HG02852 (cell line): ENCODE measurements at regions not wholly inside any gene's neighbourhood (a gene's known extent, or its start where the extent isn't known, plus 50 kb on each side); places are given as distances from the start of the nearest gene placed in this dataset.

ENCODE experiments used
- ATAC-seq: cut with Tn5 transposase; IDR thresholded peaks from one replicate; pipeline ENCODE4 v1.9.1; 2021; ENCODE audit warnings: mild to moderate bottlenecking, moderate library complexity; ENCODE audit not compliant: unreplicated experiment

DNA sequence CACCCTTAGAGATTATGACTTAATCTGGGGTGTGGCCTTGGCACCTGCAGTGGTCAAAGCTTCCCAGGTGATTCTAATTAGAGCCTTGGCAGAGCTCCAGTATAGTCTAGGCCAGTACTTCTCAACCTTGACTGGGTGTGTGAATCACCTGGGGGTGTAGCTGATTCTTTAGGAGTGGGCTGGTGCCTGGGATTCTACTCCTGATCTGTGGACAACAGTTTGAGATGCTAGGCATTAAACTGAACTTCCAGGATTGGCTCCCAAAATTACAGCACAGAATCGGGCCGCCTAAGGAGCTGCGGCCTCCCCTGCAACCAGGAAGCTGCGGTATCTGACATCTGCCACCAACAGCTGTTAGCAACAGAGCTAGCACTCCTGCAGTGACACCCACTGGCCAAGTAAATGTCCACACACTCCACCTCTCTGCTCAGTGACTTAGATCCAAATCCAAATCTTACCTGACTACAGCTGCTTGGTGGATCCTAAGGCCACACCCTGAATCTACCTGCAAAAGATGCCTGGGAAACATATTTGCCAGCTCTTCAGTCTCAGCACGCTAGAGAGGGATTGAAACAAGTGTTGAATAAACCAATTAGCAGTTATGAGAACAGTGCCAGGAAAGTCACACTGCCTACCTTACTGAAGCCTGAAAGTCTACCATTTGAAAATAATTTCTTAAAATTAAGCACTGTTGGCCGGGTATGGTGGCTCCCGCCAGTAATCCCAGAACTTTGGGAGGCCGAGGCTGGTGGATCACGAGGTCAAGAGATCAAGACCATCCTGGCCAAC lies 126.7 kb downstream of the UNC5CL start:
- ATAC-seq, result peak; percentile 97

DNA sequence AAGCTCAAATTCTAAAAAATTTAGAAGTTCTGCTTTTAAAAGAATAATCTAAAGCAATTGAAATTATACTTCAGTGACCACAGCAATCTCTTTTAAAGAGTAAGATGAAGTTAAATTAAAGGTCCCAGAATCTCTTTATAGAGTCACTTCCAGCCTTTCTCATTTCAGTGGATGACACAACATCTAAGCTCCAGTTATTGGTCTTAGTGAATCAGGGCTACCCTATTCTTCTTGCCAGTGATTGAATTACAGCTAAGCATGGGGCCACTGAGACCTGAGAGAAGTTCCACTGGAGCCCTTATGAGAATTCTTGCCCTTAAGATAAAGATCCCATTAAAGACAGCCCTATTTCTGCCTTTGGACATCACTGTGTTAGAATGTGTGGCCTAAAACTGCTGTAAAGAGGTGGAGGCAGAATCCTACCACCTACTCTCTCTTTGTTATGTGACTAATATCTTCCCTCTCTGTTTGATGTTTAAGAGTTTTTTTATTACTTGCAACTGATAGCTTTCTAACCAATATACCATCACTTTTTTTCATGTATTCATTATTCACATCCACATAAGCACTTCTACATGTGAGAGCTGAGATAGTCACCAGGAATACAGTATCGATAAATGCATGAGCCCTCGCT lies 128.6 kb downstream of the UNC5CL start:
- ATAC-seq, result no peak

DNA sequence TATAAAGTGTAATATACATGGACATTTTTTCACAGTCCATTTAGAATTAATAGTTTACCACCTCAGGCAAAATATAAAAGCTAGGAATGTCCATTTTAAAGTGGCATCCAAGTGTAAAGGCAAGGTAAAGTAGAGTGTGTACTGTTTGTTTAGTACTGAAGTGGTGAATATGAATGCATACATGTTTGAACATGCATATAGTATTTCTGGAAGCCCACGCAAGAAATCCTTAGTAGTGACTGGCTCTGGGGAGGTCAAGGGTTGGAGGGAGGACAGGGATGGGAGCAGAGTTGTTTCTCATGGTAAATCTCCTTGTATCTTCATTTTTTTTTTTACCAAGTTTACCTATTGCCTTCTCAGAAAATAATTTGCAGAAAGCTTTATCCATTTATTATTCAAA lies 129.2 kb downstream of the UNC5CL start:
- ATAC-seq, result no peak

DNA sequence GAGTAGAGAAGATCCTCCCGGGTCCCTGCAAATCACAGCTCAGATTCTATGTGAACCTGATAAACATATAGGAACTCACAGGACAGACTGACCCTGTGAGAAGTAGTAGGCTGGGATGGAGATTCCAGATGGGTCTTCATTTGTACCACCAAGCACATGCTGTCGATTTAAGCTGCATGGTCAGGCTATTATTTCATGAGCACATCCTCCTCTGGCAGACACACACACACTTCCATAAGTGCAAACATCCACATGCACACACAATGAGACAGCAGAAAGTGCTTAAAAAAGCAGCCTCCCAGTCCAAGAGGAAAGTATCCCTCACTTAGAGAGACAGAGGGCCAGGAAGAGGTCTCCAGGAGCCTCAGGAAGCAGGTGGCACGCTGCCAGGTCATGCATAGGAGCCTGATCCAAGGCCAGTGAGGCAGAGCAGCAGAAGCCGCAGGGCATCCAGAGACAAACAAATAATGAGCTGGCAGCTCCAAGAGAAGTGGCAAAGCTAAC lies 131.8 kb downstream of the UNC5CL start:
- ATAC-seq, result no peak

DNA sequence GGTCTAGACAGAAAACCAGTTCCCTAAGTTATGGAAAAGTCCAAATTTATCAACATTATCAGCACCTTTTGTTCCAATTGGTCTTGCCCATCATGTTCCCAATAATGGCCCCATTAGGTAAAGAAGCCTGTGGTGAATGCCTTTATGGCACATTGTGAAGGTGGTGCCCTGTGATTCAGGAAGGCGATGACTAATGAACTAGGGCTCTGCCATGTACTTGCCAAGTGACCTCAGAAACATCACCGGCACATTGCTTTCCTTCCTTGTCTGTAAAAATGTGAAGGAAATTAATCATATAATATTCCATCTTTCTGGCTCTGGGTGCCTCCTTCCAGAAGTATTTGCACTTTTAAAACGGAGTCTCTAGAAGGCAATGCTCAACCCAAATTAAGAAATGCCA lies 132.3 kb downstream of the UNC5CL start:
- no peak for ATAC-seq

DNA sequence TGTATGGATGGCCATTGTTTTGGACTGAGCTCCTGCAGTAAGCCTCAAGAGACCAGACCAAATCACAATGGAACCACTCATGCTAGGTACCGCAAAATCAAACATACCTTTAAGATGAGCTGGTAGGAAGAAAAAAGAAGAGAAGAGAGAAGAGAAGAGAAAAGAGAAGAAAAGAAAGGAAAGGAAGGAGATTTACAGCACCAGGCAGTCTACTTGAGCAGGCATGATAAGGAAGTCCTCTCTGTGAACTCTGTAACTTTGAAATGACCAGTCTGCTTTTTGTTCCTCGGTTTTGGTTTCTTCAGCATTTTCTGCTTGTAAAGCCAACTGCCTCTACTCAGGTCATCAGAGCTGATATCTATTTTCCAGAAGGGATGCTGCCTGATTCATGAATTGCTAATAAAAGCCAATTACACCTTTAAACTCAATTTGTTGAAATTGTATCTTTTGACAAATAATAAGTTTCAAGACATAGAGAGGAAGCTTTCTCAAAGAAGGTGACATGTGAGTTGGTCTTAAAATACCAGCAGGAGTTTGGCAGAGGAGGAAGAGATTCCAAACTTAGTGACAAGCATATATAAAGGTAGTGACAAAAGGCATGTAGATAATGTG lies 134.3 kb downstream of the UNC5CL start:
- no peak for ATAC-seq

DNA sequence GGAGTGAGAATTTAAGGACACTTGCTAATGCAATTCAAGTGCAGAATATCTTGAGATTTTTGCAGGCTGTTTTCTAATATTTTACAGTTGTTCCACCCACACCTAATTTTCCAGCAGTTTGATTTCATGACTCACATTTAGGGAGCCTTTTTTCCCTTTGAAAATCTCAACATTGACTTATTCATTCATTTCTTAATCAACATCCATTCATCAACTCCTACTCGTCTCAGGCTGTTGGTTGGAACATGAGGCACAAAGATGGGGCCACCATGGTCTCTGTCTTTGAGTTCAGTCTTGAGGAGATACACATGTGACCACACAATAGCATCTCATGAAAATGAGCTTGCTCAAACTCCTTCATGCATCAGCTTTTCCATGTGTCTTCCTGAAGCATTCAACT lies 135.6 kb downstream of the UNC5CL start:
- ATAC-seq, result no peak

DNA sequence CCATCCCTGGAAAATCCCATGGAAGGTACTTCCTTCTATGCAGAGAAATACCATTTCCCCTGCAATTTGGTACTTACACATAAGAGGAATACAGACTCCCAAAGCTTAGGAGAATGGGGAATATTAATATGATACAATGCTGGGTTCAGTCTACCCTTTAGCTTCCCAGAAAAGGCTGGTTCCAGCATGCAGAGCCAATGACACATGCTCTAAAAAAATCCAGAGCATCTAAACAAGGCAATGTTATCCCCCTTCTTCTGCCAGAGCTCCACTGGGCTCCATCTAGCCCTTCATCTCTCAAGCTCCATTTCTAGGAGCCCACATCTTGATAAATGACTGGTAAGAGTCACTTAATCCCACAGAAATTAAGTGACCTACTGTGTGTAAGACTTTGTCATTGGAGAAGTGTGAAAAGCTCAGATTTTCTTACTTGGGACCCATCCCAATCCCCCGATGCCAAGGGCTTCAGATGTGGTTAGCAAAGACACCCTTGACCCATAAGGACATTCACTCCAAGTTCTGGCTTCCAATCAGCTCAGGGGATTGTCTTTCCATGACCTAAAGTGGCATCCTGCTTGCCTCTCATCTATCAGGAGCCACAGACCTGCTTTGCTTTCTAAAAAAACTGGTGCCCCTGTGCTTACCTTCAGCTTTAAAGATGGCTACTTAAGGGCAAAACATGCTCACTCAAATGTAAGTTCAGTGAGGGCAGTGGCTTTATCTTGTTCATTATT lies 137.5 kb downstream of the UNC5CL start:
- ATAC-seq, result no peak

DNA sequence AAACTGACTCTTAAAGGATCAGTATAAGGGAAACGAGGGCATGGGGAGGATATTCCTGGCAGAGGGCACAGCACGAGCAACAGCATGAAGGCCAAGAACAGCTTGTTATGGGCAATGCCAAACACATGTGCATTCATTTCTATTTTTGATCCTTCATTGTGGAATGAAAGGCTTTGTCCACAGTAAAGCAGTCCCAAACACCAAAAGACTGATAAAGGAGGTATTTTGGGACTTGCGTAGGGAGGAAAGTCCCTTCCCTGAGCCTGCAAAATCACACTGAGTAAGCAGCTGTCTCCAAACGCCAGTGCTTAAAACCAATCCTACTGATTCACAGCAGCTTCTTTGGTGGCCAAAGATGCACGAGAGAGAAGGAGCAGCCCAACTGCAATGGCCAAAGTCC lies 138.2 kb downstream of the UNC5CL start:
- no peak for ATAC-seq

DNA sequence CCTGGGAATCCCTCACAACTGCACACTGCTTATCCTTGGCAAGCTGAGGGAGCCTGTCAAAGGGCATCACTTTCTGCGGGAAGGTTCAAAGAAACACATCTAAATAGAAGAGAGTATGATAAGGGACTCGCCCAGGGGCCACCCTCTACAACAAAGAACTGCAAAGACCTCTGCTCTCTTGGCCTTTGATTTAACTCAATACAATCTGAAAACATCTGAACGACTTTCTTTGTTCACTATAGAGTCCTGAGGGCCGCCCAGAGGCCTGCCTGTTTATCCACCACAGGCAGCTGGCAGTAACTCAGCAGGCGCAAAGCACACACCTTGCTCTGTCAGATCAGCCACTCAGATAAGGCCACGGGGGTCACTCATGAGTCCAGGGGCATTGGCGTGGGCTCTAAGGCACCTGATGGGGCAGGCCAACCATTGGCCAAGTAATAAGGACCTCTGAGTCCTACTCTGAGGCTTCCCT lies 139.3 kb downstream of the UNC5CL start:
- ATAC-seq, result no peak

DNA sequence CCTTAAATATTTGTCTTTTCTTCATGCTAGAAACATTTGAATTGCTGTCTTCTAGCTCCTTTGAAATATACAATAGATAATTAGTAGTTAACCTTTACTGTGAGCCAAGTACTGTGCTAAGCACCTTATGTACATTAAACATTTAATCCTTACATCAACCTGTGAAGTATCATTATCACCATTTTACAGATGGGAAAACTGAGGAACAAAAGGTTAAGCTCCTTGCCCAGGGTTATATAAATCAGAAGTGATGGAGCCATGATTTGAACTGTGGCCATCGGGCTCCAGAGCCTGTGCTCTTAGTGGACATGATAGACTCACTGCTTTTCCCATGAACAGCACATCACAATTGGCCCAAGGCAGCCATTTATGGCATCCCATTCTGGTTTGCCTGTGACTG lies 140.9 kb downstream of the UNC5CL start:
- no peak for ATAC-seq

DNA sequence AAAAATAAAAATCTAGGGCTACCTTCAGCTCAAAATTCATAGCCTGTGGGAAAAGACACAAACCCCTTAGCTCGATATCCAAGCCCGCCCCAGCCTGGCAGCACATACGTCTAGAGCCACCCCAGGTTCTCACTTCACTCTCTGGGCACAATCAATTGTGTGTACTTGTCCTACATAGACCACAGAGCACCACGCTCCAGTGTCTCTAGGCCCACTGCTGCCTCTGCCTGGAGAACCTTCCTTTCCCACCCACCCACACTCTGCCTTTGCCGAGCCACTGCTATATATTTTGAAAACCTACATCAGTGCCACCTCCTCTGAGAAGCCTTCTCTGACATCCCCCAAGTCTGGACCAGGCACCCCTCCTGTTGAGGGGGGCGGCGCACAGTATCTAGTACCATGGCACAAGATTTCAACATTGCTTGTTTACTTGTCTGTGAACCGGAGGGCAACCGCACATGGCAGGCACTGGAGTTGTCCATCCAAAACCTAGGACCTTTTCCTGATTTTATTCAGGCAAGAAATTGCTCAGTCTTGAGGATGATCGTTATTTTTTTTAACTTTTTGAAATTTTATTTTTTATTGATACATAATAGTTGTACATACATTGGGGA lies 141.5 kb downstream of the UNC5CL start:
- no peak for ATAC-seq

DNA sequence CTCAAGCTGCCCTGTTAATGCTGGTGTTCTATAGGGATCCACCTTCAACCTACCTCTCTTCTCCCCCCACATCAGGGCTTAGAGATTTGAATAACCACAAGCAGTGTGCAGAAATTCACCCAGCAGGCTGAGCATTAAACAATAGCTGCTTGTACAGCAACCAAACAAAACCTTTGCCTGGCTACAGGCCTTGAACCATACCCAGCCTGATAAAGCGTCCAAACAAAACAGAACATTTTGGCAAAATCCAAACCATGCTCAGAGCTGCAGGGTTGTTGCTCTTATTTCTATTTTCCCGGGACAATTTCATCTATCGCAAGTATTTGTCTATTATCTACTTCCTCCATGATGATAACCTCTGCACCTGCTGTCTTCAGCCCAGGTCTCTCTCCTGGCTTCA lies 142.3 kb downstream of the UNC5CL start:
- ATAC-seq, result no peak

DNA sequence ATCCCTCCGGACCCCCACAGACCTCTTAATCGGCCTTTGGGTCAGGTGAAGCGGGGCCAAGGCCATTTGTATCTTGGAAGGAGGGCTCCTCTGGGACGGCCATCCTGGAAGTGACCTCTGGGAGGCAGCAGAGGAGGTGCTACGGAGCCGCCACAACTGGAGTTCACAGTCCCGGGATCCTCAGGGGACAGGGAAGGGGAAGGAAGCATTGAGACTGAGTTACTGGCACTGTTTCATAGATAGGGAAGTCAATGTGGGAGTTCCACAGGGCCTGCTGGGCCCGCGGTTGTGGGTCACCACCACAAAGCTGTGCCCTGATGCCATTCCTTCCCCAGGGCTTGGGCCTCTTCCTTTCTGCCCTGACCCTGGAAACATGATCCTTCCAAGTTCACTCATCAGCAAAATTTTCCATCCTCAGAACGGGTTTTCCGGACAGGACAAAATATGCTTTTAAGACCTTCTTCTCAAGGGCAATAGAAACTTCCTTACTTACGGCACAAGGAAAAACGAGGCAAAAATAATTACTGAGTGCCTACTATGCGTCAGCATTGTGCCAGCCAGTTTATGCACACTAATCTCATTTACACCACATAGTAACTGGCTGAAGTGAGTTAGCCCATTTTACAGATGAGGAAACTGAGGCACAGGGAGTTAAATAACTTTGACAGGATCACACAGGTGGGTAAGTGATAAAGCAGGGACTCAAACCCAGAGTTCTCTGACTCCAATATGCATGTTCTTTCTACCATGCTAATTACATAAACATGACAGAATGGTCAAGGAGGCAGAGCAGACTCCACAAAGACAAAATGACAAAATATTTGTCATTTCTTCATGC lies 143.8 kb downstream of the UNC5CL start:
- ATAC-seq, result no peak

DNA sequence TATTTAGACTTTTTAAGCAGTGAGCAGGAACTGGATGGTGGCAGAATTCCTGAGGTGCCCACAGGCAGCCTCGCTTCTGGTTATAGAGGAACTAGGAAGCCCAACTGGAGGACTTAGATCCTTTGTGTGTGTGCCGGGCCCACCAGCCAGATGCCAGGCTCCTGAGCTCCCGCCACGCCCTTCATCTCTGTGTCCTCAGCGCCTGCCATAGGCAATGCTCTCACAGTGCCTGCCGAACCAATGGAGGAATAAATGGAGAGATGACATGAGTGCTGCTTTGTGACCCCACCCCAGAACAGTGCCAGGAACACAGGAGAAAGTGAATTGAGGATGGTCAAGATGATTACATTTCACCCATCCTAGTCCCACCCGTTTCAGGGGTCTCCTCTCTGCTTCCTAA lies 146.0 kb downstream of the UNC5CL start:
- ATAC-seq, result no peak

DNA sequence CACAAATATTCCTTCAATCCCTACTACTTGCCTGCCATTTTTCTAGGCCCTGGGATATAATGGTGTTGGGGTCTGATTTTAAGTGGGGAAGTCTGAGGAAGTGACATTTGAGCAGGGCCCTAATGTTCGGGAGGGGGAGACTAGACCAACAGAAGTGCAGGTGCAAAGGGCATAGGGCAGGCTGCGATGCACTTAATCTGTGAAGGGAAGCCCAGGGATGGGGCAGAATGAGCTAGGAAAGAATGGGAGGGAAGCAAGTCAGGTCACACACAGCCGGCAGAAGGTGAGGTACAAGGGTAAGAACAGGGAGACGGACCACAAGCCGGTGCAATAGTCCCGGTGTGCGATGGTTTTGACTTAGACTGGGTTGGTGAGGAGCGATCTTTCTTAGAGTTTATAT lies 146.8 kb downstream of the UNC5CL start:
- no peak for ATAC-seq

DNA sequence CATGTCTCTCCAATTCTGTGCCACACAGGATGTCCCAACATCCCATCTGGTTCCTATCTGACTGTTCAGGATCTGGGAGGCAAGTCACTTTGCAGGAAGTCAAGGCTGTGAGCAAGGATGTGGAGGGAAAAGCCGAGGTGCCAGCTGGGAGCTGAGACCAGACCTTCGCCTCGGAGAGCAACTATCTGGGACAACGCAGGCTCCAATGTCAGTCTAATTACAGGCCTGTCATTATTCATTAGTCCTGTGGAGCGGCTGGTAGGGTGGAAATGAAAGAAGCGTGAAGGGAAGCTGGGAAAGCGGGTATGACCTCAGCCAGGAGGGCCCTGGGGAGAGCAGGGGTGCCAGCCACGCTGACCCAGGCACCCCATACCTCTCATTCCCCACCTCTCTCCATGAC lies 147.3 kb downstream of the UNC5CL start:
- no peak for ATAC-seq

DNA sequence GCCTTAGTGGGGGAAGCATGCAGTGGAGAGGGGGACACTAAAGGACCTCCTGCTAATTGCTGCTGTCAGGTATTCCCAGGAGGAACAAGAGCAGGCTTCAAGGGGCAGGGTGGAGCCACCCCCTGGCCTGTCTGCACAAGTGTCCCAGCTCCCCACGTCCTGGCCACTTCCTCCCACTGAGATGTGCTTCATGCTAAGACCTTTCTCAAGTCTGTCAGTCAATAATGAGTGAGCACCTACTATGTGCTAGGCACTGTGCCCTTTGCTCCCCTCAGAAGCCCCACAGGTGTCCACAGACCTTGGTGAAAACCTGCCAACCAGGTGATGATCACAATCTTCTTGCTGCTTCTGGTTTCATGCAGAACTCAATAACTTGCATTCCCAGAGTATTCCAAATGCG lies 147.9 kb downstream of the UNC5CL start:
- no peak for ATAC-seq

DNA sequence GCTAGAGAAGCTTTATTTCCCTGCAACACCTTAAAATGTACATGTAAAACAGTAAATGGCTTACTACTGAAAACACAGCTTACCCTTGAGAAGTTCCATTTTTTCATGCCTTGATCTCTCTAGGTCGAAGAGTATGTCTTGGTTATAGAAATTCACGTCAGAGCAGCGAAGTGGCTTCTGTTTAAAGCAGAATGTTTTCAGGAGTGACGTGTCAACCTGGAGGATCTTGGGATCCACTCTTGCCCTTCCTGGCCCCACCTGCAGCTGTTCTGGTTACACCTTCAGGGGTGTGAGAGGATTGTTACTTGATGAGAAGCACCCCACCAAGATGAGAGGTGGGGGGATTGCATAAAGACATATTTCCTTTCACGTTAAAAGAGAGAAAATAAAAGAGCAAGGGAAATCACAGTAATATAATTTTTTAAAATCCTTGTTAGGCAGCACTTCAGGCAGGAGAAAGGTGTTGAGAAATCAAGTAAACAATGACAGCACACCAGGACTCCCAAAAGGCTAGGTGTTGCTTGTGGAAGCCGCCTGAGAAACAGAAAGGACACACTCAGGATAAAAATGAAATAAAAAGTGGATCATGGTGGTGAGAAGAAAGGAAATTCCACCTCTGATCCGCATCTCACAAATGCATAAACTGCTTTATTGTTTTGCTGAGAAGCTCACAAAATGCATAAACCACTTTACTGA lies 149.7 kb downstream of the UNC5CL start:
- no peak for ATAC-seq
